ENCODE measurements at regions not wholly inside any gene's neighbourhood (a gene's known extent, or its start where the extent isn't known, plus 50 kb on each side); places are given as distances from the start of the nearest gene placed in this dataset.

DNA sequence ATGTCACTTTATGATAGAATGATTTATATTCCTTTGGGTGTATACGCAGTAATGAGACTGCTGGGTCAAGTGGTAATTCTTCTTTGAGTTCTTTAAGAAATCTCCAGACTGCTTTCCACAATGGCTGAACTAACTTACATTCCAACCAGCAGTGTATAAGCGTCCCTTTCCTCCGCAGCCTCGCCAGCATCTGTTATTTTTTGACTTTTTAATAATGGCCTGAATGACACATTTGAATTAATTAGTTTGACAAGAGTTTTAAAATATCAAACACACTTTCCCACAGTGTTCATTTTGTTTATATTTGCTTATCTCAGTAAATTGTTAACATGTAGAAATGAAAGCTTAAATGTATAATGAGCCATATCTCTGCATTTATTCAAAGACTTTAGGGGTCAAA is 116.8 kb downstream of the TES start:
- ChIA-PET POLR2A (no interaction called here), CTCF (no interaction called here)
- TF ChIP-seq, protein P1, sequence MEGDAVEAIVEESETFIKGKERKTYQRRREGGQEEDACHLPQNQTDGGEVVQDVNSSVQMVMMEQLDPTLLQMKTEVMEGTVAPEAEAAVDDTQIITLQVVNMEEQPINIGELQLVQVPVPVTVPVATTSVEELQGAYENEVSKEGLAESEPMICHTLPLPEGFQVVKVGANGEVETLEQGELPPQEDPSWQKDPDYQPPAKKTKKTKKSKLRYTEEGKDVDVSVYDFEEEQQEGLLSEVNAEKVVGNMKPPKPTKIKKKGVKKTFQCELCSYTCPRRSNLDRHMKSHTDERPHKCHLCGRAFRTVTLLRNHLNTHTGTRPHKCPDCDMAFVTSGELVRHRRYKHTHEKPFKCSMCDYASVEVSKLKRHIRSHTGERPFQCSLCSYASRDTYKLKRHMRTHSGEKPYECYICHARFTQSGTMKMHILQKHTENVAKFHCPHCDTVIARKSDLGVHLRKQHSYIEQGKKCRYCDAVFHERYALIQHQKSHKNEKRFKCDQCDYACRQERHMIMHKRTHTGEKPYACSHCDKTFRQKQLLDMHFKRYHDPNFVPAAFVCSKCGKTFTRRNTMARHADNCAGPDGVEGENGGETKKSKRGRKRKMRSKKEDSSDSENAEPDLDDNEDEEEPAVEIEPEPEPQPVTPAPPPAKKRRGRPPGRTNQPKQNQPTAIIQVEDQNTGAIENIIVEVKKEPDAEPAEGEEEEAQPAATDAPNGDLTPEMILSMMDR (IDR thresholded peaks at IDR 0.05; ENCODE audit: insufficient read depth, low read depth, low read length): no peak
- Histone ChIP-seq H3K36me3 (ENCODE audit: control insufficient read depth, insufficient read depth, low read length) (no peaks in the 10 kb centered on the region), H3K27me3 (ENCODE audit: control insufficient read depth, insufficient read depth, low read length) (no peaks in the 10 kb centered on the region), H3K4me3 (ENCODE audit: low read depth, low read length) (no peak overlapping the region)
- no peak for DNase-seq (ENCODE audit: low read depth)

DNA sequence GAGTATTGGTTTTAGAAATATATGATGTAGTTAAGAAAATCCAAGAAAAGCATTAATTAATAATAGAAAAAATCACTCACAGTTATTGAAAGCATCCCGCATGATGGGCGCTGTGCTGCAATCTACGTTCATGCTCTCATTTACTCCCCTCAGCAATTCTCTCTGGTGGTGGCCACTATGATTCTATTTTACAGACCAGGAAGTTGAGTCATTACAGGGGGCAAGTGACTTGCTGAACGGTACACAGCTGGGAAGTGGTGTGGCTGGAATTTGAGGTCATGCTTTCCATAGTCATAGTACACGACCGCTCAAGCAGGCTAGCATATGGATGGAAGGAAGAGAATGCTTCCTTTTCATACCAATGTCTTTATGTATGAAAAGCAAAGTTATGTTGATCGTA is 117.4 kb downstream of the TES start:
- TF ChIP-seq, protein P1 (IDR thresholded peaks at IDR 0.05; ENCODE audit: insufficient read depth, low read depth, low read length): no peak
- H3K4me3 ChIP-seq (ENCODE audit: low read depth, low read length): no peak overlapping the region
- CTCF ChIA-PET: interaction anchor here (0.9 to 1.2 kb wide), 2 partner anchors 39 to 135 kb away, joined by 3 read pairs; no protein-coding TSS in a partner anchor

DNA sequence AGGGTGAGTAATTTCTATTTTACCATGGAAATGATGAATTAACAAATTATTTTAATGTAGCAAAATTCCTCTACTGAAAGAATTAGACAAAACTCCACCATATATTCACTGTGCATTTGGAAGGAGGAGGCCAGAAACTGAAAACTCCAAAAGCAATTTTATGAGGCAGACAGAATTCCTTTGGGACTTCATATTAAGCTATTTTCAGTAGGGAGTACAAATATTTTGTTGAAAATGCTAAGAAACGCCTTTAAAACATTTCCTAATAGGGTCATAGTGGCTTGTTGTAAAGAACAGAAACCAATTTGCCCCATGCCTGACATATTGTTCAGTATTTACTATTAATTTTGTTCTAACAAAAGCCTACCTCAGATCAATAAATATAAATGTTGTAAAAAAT is 117.8 kb downstream of the TES start:
- ChIA-PET CTCF (interaction anchor here (0.8 to 1.2 kb wide), 3 partner anchors 39 to 135 kb away, joined by 3 read pairs; no protein-coding TSS in a partner anchor), POLR2A (interaction anchor here (0.5 kb wide), 1 partner anchor 195 kb away, joined by 12 read pairs; no protein-coding TSS in a partner anchor)
- no peaks in the 10 kb centered on the region for H3K36me3 ChIP-seq (ENCODE audit: control insufficient read depth, insufficient read depth, low read length)
- no peaks in the 10 kb centered on the region for H3K27me3 ChIP-seq (ENCODE audit: control insufficient read depth, insufficient read depth, low read length)
- TF ChIP-seq, protein P1 (IDR thresholded peaks at IDR 0.05; ENCODE audit: insufficient read depth, low read depth, low read length): no peak
- peak; percentile 30 for DNase-seq (ENCODE audit: low read depth)
- no peak overlapping the region for H3K4me3 ChIP-seq (ENCODE audit: low read depth, low read length)

More for the DNA sequence above, 117.4 kb downstream of the TES start:
- DNase-seq (ENCODE audit: low read depth): peak; percentile 45
- POLR2A ChIA-PET: no interaction called here
- H3K27me3 ChIP-seq (ENCODE audit: control insufficient read depth, insufficient read depth, low read length): no peaks in the 10 kb centered on the region
- no peaks in the 10 kb centered on the region for H3K36me3 ChIP-seq (ENCODE audit: control insufficient read depth, insufficient read depth, low read length)

DNA sequence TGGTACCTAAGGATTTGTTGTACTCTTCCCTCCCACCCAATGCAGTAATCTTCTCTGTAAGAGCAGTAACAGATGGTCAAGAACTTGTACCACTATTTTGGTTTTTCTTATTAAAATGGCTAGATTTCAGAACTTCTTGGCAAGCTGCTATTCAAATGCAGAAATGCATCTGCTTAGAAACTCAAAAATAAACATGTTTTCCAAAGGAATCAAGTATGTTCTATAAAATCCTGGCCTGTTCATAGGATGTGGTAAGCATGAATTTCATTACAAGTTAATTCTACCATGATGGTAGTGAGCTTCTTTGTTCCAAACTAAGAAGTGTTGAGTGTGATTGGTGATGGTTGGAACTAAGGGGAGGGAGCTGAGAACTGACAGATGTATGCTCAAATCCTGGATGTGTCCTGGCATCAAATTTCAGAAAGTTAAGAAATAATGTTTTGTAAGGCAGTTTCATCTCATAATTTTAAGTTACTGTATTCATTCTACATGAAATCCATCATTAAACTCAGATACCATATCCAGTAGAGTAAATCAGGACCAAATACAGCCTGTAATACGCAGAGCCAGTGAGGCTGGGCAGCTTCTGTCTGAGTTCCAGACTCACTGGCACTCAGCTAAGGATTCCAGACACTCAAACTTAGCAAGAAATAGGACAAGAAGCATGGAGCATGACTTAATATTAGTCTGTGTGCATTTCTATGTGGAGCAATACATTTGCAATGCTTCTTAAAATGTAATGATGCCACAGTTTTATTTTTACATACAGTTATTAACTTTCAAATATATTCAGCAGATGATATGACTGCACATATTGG is 119.6 kb downstream of the TES start:
- POLR2A ChIA-PET: no interaction called here
- DNase-seq (ENCODE audit: low read depth): no peak
- CTCF ChIA-PET: interaction anchor here (0.7 to 1.4 kb wide), 4 partner anchors 11 to 259 kb away, joined by 3 to 6 read pairs (median 4); no protein-coding TSS in a partner anchor
- Histone ChIP-seq H3K4me3 (ENCODE audit: low read depth, low read length) (no peak overlapping the region), H3K36me3 (ENCODE audit: control insufficient read depth, insufficient read depth, low read length) (no peaks in the 10 kb centered on the region), H3K27me3 (ENCODE audit: control insufficient read depth, insufficient read depth, low read length) (no peaks in the 10 kb centered on the region)
- TF ChIP-seq, protein P1 (IDR thresholded peaks at IDR 0.05; ENCODE audit: insufficient read depth, low read depth, low read length): no peak

DNA sequence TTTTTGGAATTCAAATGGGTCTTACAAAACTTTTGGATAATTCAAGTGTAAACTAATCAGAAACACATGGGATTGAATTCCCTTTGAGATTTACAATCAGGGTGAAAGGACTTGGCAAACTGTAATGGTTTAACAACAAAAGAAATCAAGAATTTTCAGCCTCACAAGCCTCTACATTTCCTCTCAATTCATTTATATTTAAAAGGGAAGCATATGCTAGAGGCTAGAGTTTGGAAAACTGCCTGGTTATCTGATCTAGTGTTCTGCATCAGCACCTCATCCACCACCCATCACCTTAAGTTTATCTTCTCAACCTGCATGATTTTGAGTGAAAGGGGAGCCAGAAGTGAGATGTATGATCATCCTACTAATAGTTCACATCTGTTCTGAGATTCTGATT is 120.7 kb downstream of the TES start:
- H3K36me3 ChIP-seq (ENCODE audit: control insufficient read depth, insufficient read depth, low read length): no peaks in the 10 kb centered on the region
- no peak overlapping the region for H3K4me3 ChIP-seq (ENCODE audit: low read depth, low read length)
- TF ChIP-seq, protein P1 (IDR thresholded peaks at IDR 0.05; ENCODE audit: insufficient read depth, low read depth, low read length): no peak
- POLR2A ChIA-PET: interaction anchor here (0.6 kb wide), 3 partner anchors 9 to 217 kb away, joined by 3 to 5 read pairs (median 3); no protein-coding TSS in a partner anchor
- CTCF ChIA-PET: interaction anchor here (0.5 kb wide), 1 partner anchor 63 kb away, joined by 3 read pairs; no protein-coding TSS in a partner anchor
- no peaks in the 10 kb centered on the region for H3K27me3 ChIP-seq (ENCODE audit: control insufficient read depth, insufficient read depth, low read length)
- peak; percentile 83 for DNase-seq (ENCODE audit: low read depth)
